Natural killer cell treated with Interleukin-12 subunit alpha and Interleukin-12 subunit beta and Interleukin-15 and Interleukin-18, amount 100 ng/mL, for 72 hours (primary cell): ENCODE measurements at regions not wholly inside any gene's neighbourhood (a gene's known extent, or its start where the extent isn't known, plus 50 kb on each side); places are given as distances from the start of the nearest gene placed in this dataset.

ENCODE experiments used
- ATAC-seq, 2 donors: fragments of 150-1000 bp; cut with Tn5 transposase in 1 of 2; sonication (Bioruptor Pico), chemical (Tn5 transposase) in 1 of 2; 2 replicates each; pipeline ENCODE4 v1.10.0; 2021
- DNase-seq: peaks from one replicate; pipeline ENCODE4 v3.0.0; 2022; ENCODE audit warnings: low spot score
- H3K27ac Mint-ChIP-seq, 2 donors: 1 replicate in 1 of 2; 2 replicates in 1 of 2; pipeline ENCODE4 v1.8.0; 2022; ENCODE audit warnings: mixed read lengths in 2 of 2, mild to moderate bottlenecking in 1 of 2, moderate library complexity in 1 of 2
- H3K27me3 Mint-ChIP-seq, 2 donors: 1 replicate in 1 of 2; 2 replicates in 1 of 2; pipeline ENCODE4 v1.8.0; 2022; ENCODE audit warnings: mixed read lengths in 2 of 2
- H3K36me3 Mint-ChIP-seq: one replicate; pipeline ENCODE4 v1.8.0; 2022; ENCODE audit warnings: mixed read lengths
- H3K4me1 Mint-ChIP-seq, 2 donors: 1 replicate in 1 of 2; 2 replicates in 1 of 2; pipeline ENCODE4 v1.8.0; 2022; ENCODE audit warnings: low read depth in 2 of 2, mixed read lengths in 2 of 2, mild to moderate bottlenecking in 1 of 2
- H3K4me3 Mint-ChIP-seq: one replicate; pipeline ENCODE4 v1.8.0; 2022; ENCODE audit warnings: mixed read lengths
- H3K9me3 Mint-ChIP-seq: 2 replicates; pipeline ENCODE4 v1.8.0; 2022; ENCODE audit warnings: mixed read lengths

- no peak overlapping the region for H3K4me3 Mint-ChIP-seq
- H3K27ac Mint-ChIP-seq: no peak overlapping the region
- peaks cover 0 to 6% of the 10 kb centered on the region in 2 donors for H3K27me3 Mint-ChIP-seq
- ATAC-seq (no peak), DNase-seq (no peak)
- no peaks in the 10 kb centered on the region for H3K9me3 Mint-ChIP-seq
- no peaks in the 10 kb centered on the region for H3K36me3 Mint-ChIP-seq
- no peaks in the 10 kb centered on the region for H3K4me1 Mint-ChIP-seq
These were observed 63.0 kb upstream of the CCBE1 start for GRCh38 chr18:59760212-59760611.

- ATAC-seq (no peak), DNase-seq (no peak)
- Mint-ChIP-seq H3K36me3 (no peaks in the 10 kb centered on the region), H3K9me3 (no peaks in the 10 kb centered on the region), H3K27me3 (peaks cover 0 to 6% of the 10 kb centered on the region in 2 donors), H3K4me3 (no peak overlapping the region), H3K27ac (no peak overlapping the region), H3K4me1 (no peaks in the 10 kb centered on the region)
These were observed 61.6 kb upstream of the CCBE1 start for GRCh38 chr18:59758837-59759236.

GRCh38 chr18:59758106-59758505 is 60.9 kb upstream of the CCBE1 start:
- Mint-ChIP-seq H3K36me3 (no peaks in the 10 kb centered on the region), H3K4me1 (no peaks in the 10 kb centered on the region), H3K9me3 (no peaks in the 10 kb centered on the region), H3K4me3 (no peak overlapping the region), H3K27ac (no peak overlapping the region), H3K27me3 (peaks cover 0 to 6% of the 10 kb centered on the region in 2 donors)
- ATAC-seq: no peak
- DNase-seq: no peak

- H3K9me3 Mint-ChIP-seq: peaks cover 3% of the 10 kb centered on the region
- H3K4me1 Mint-ChIP-seq: no peaks in the 10 kb centered on the region
- no peak overlapping the region for H3K27ac Mint-ChIP-seq
- H3K27me3 Mint-ChIP-seq: peaks cover 0 to 13% of the 10 kb centered on the region in 2 donors
- no peak for DNase-seq
- no peaks in the 10 kb centered on the region for H3K36me3 Mint-ChIP-seq
- no peak for ATAC-seq
- H3K4me3 Mint-ChIP-seq: no peak overlapping the region
These were observed 55.4 kb upstream of the CCBE1 start for GRCh38 chr18:59752666-59753065.

GRCh38 chr18:59751186-59751585 is 54.0 kb upstream of the CCBE1 start:
- Mint-ChIP-seq H3K4me1 (no peaks in the 10 kb centered on the region), H3K36me3 (no peaks in the 10 kb centered on the region), H3K27me3 (peaks cover 0 to 14% of the 10 kb centered on the region in 2 donors), H3K4me3 (no peak overlapping the region), H3K27ac (no peak overlapping the region), H3K9me3 (peaks cover 3% of the 10 kb centered on the region)
- DNase-seq: no peak
- ATAC-seq: no peak

GRCh38 chr18:59748628-59749360 is 51.6 kb upstream of the CCBE1 start:
- ATAC-seq: no peak
- no peaks in the 10 kb centered on the region for H3K36me3 Mint-ChIP-seq
- H3K4me1 Mint-ChIP-seq: no peaks in the 10 kb centered on the region

More at GRCh38 chr18:59748628-59749360, 51.6 kb upstream of the CCBE1 start:
- Mint-ChIP-seq H3K9me3 (peaks cover 3% of the 10 kb centered on the region), H3K27me3 (peaks cover 0 to 14% of the 10 kb centered on the region in 2 donors), H3K4me3 (no peak overlapping the region), H3K27ac (no peak overlapping the region)
- no peak for DNase-seq
